ENCODE measurements at regions not wholly inside any gene's neighbourhood (a gene's known extent, or its start where the extent isn't known, plus 50 kb on each side); places are given as distances from the start of the nearest gene placed in this dataset.
"Not testable (repeated sequence)": the region's sequence is repeated elsewhere in the genome, so short reads cannot be mapped to it uniquely, and the experiment has no call there.

GRCh38 chr1:149665033-149665432 is 81.4 kb downstream of the PPIAL4C start:
- TF ChIP-seq POLR2A (IDR thresholded peaks at IDR 0.05); CTCF (IDR thresholded peaks at IDR 0.05 in 8 of 11, conservative IDR thresholded peaks at IDR 0.05 in 3 of 11): not testable (repeated sequence)

Data from spleen (tissue), 7 donors.